HepG2 (cell line): ENCODE measurements at regions not wholly inside any gene's neighbourhood (a gene's known extent, or its start where the extent isn't known, plus 50 kb on each side); places are given as distances from the start of the nearest gene placed in this dataset.

Source experiments
- ATAC-seq: fragments of 200-7000 bp; cut with Tn5 transposase; 3 replicates; pipeline ENCODE4 v1.9.1; 2020; ENCODE audit warnings: mild to moderate bottlenecking, moderate library complexity
- BruUV-seq: library from RNA; stranded (reverse); fragments of 400-500 nt; replicated peaks from 2 replicates; lab custom pipeline; 2021; lab: Mats Ljungman, UMichigan
- CTCF ChIA-PET: fragments of 300-600 bp; formaldehyde crosslinking; extraction: SDS; loops from one replicate; lab custom pipeline; 2021; ENCODE audit warnings: low total read pairs, inconsistent platforms, low intra/inter-chr PET ratio; lab: Yijun Ruan, JAX
- POLR2A ChIA-PET: fragments of 350-600 bp; sonication (Branson Sonifier 250); formaldehyde crosslinking; loops from one replicate; lab custom pipeline; 2020; ENCODE audit warnings: antibody characterized with exemption, inconsistent platforms; lab: Yijun Ruan, JAX
- DNase-seq: peaks from one replicate; pipeline ENCODE4 v3.0.0-alpha.2; 2015; ENCODE audit warnings: low spot score
- FAIRE-seq: peaks from 3 replicates; lab custom pipeline; 2011; peaks lifted over from hg19 to GRCh38; lab: Jason Lieb, UNC
- H2AFZ ChIP-seq: one replicate; pipeline ENCODE4 v1.6.1; 2011; ENCODE audit warnings: low read length, inconsistent platforms
- H3K27ac ChIP-seq: fragments of 300-600 bp; 3 replicates; pipeline ENCODE4 v1.8.0; 2011; ENCODE audit warnings: mixed run types, mild to moderate bottlenecking, mixed read lengths, low read length, inconsistent platforms; ENCODE audit not compliant: insufficient read depth; ENCODE audit errors: extremely low read length
- H3K27me3 ChIP-seq, 2 experiments: fragments of 200-600 bp in 1 of 2; 2 replicates in 1 of 2; 3 replicates in 1 of 2; pipeline versions ENCODE4 v1.6.0 to v1.8.0; 2011; ENCODE audit warnings: low read length in 2 of 2, mild to moderate bottlenecking in 2 of 2, moderate library complexity in 2 of 2, inconsistent platforms in 1 of 2; ENCODE audit not compliant: insufficient read depth in 2 of 2, control insufficient read depth in 1 of 2
- H3K36me3 ChIP-seq, 2 experiments: fragments of 200-600 bp in 1 of 2; replicated peaks in 1 of 2; 2 replicates in 1 of 2; 3 replicates in 1 of 2; pipeline versions ENCODE4 v1.5.1 to v1.8.0; 2011; ENCODE audit warnings: low read length in 2 of 2, inconsistent platforms in 1 of 2; ENCODE audit not compliant: insufficient read depth in 2 of 2, control insufficient read depth in 1 of 2
- H3K4me1 ChIP-seq: 2 replicates; pipeline ENCODE4 v1.5.1; 2012; ENCODE audit warnings: low read length, inconsistent platforms; ENCODE audit not compliant: insufficient read depth
- H3K4me2 ChIP-seq: 2 replicates; pipeline ENCODE4 v1.6.0; 2011; ENCODE audit warnings: low read depth, low read length, inconsistent platforms
- H3K4me3 ChIP-seq, 3 experiments: fragments of 200-600 bp in 1 of 3; sonication (generic), shearing (Covaris generic) in 1 of 3; replicated peaks in 1 of 3; 2 replicates each; pipeline ENCODE4 v1.5.1; 2011 to 2016; ENCODE audit warnings: low read length in 3 of 3, inconsistent platforms in 2 of 3, low read depth in 2 of 3, mild to moderate bottlenecking in 2 of 3, control low read depth in 1 of 3, mixed read lengths in 1 of 3; ENCODE audit not compliant: insufficient read depth in 1 of 3
- H3K79me2 ChIP-seq: one replicate; pipeline ENCODE4 v1.6.1; 2011; ENCODE audit warnings: low read length, inconsistent platforms; ENCODE audit not compliant: insufficient read depth
- H3K9ac ChIP-seq: 2 replicates; pipeline ENCODE4 v1.6.0; 2011; ENCODE audit warnings: mild to moderate bottlenecking, low read depth, low read length, inconsistent platforms; ENCODE audit not compliant: insufficient read depth
- H3K9me3 ChIP-seq: 2 replicates; pipeline ENCODE4 v1.5.1; 2012; ENCODE audit warnings: mild to moderate bottlenecking, low read length
- H4K20me1 ChIP-seq: 2 replicates; pipeline ENCODE4 v1.6.0; 2011; ENCODE audit warnings: inconsistent platforms, mild to moderate bottlenecking, low read length, moderate library complexity; ENCODE audit not compliant: insufficient read depth
- CBX2 ChIP-seq, 2 experiments: fragments of 200-600 bp in 1 of 2; sonication (generic); formaldehyde crosslinking in 1 of 2; IDR thresholded peaks; 2 replicates each; pipeline versions ENCODE4 v1.7.0 to v1.8.1; 2018 to 2022; ENCODE audit warnings: low read depth in 2 of 2, low read length in 1 of 2, mild to moderate bottlenecking in 1 of 2, missing genetic modification reagents in 1 of 2
- HNF1B ChIP-seq: sonication (generic); formaldehyde crosslinking; IDR thresholded peaks from 2 replicates; pipeline ENCODE4 v1.5.1; 2020; ENCODE audit warnings: mild to moderate bottlenecking, moderate library complexity, missing genetic modification reagents
- KLF12 ChIP-seq: sonication (generic); formaldehyde crosslinking; IDR thresholded peaks from 2 replicates; pipeline ENCODE4 v1.4.0; 2020; ENCODE audit warnings: missing genetic modification reagents, borderline replicate concordance
- KMT2A ChIP-seq: sonication (generic); formaldehyde crosslinking; IDR thresholded peaks from 2 replicates; pipeline ENCODE4 v1.4.0; 2020; ENCODE audit warnings: missing genetic modification reagents
- MED13 ChIP-seq: sonication (generic); formaldehyde crosslinking; IDR thresholded peaks from 2 replicates; pipeline ENCODE4 v1.5.0; 2020; ENCODE audit warnings: missing genetic modification reagents
- REL ChIP-seq: sonication (generic); formaldehyde crosslinking; conservative IDR thresholded peaks from 2 replicates; pipeline ENCODE4 v1.8.0; 2022; ENCODE audit warnings: mild to moderate bottlenecking, missing genetic modification reagents, moderate library complexity
- SIX4 ChIP-seq: sonication (generic); formaldehyde crosslinking; IDR thresholded peaks from 2 replicates; pipeline ENCODE4 v1.4.0; 2020; ENCODE audit warnings: missing genetic modification reagents
- TGIF2 ChIP-seq: IDR thresholded peaks from 2 replicates; pipeline ENCODE4 v1.6.1; 2016; ENCODE audit warnings: control low read depth, missing compliant biosample characterization
- U2AF2 ChIP-seq: fragments of 200-400 bp; formaldehyde crosslinking; IDR thresholded peaks from 2 replicates; pipeline ENCODE4 v1.6.1; 2017; ENCODE audit warnings: low read depth, mild to moderate bottlenecking, low read length
- WIZ ChIP-seq: sonication (generic); formaldehyde crosslinking; IDR thresholded peaks from 2 replicates; pipeline ENCODE4 v1.5.1; 2020; ENCODE audit warnings: mild to moderate bottlenecking, missing genetic modification reagents
- XBP1 ChIP-seq: sonication (generic); formaldehyde crosslinking; IDR thresholded peaks from 2 replicates; pipeline ENCODE4 v1.5.0; 2020; ENCODE audit warnings: missing genetic modification reagents
- ZC3H13 ChIP-seq: sonication (generic); formaldehyde crosslinking; IDR thresholded peaks from 2 replicates; pipeline ENCODE4 v1.8.1; 2023; ENCODE audit warnings: mild to moderate bottlenecking, missing genetic modification reagents, moderate library complexity
- ZFAT ChIP-seq: sonication (generic); formaldehyde crosslinking; conservative IDR thresholded peaks from 2 replicates; pipeline ENCODE4 v1.8.1; 2023; ENCODE audit warnings: missing genetic modification reagents, inconsistent platforms
- ZNF335 ChIP-seq: sonication (generic); formaldehyde crosslinking; IDR thresholded peaks from 2 replicates; pipeline ENCODE4 v1.4.0; 2020; ENCODE audit warnings: missing genetic modification reagents
- ZNF589 ChIP-seq: sonication (generic); formaldehyde crosslinking; conservative IDR thresholded peaks from 2 replicates; pipeline ENCODE4 v1.8.0; 2022; ENCODE audit warnings: mild to moderate bottlenecking, moderate library complexity, missing genetic modification reagents
- ZNF629 ChIP-seq: sonication (generic); formaldehyde crosslinking; conservative IDR thresholded peaks from 2 replicates; pipeline ENCODE4 v1.5.0; 2020; ENCODE audit warnings: missing genetic modification reagents
- ZNF740 ChIP-seq: sonication (generic); formaldehyde crosslinking; IDR thresholded peaks from 2 replicates; pipeline ENCODE4 v1.4.0; 2020; ENCODE audit warnings: missing genetic modification reagents
- WGBS: methylation state at CpG from one replicate; pipeline ENCODE4 v1.1.6; 2017; ENCODE audit warnings: low lambda C conversion rate; 5-methylcytosine and 5-hydroxymethylcytosine counted together
- in situ Hi-C: cut with HindIII; loops from 2 replicates; pipeline ENCODE4 v1.10.0; 2017; ENCODE audit warnings: low pct_unique_long_range_greater_than_20kb; ENCODE audit not compliant: extremely low pct_ligation_motif_present
- intact Hi-C: fragments of 100-400 bp; cut with micrococcal nuclease; formaldehyde crosslinking; loops from one replicate; pipeline ENCODE4 v1.10.0; 2022; ENCODE audit not compliant: unreplicated experiment
- TF ChIP-seq, protein P1 (sequence below): sonication (generic); formaldehyde crosslinking; IDR thresholded peaks from 2 replicates; pipeline ENCODE4 v1.5.0; 2020; ENCODE audit warnings: mild to moderate bottlenecking, missing genetic modification reagents, borderline replicate concordance

DNA sequence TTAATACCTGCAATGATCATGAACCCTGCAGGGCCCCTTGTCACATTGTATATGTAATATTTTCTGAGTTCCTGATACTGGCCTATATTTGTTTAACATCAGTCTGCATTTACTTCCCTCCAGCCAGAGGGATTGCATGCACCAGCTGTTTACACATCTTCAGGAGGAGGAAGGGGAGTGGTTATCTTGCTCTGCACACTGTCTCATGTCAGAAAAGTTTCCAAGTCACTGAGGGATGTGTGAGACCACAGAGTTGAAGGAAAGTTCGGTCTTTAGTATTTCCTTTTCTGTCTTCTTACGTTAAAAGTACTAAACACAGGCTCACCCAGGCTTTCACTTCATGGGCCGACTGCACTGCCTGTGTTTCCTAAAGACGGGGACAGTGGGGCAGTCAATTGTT is 574.1 kb downstream of the LMO4 start:
- H3K27me3 ChIP-seq, result no peaks in the 10 kb centered on the region; a peak in 1 of 5 replicates
- no peak overlapping the region for H2AFZ ChIP-seq
- no peaks in the 10 kb centered on the region for H3K36me3 ChIP-seq
- intact Hi-C loops, result no loop called here
- H3K79me2 ChIP-seq, result no peaks in the 10 kb centered on the region
- DNase-seq (no peak), ATAC-seq (no peak), FAIRE-seq (no peak)
- no TSS peak for BruUV-seq
- no peaks in the 10 kb centered on the region for H3K4me1 ChIP-seq
- WGBS, result 45% methylated on average over 4 of the region's 4 CpGs
- no peaks in the 10 kb centered on the region for H4K20me1 ChIP-seq
- in situ Hi-C loops, result no loop called here
- no peaks in the 10 kb centered on the region for H3K9me3 ChIP-seq
- POLR2A ChIA-PET, result no interaction called here
- H3K4me2 ChIP-seq, result no peak overlapping the region
- H3K9ac ChIP-seq, result no peak overlapping the region
- H3K27ac ChIP-seq, result no peak overlapping the region
- H3K4me3 ChIP-seq, result no peak overlapping the region
- CTCF ChIA-PET, result no interaction called here
- TF ChIP-seq TGIF2 (CRISPR knock-in tag) (no peak), ZFAT (CRISPR knock-in tag) (no peak), WIZ (no peak), ZNF629 (no peak), SIX4 (no peak), KLF12 (no peak), MED13 (CRISPR knock-in tag) (no peak), ZNF589 (no peak), XBP1 (CRISPR knock-in tag) (no peak), HNF1B (no peak), KMT2A (CRISPR knock-in tag) (no peak), ZC3H13 (no peak), ZNF335 (CRISPR knock-in tag) (no peak), U2AF2 (no peak), ZNF740 (CRISPR knock-in tag) (no peak), REL (no peak), CBX2 (IDR thresholded peaks at IDR 0.05; ENCODE audit: low read depth, low read length) (no peak), CBX2 (CRISPR knock-in tag; IDR thresholded peaks at IDR 0.05; ENCODE audit: low read depth) (no peak)
- TF ChIP-seq, protein P1, sequence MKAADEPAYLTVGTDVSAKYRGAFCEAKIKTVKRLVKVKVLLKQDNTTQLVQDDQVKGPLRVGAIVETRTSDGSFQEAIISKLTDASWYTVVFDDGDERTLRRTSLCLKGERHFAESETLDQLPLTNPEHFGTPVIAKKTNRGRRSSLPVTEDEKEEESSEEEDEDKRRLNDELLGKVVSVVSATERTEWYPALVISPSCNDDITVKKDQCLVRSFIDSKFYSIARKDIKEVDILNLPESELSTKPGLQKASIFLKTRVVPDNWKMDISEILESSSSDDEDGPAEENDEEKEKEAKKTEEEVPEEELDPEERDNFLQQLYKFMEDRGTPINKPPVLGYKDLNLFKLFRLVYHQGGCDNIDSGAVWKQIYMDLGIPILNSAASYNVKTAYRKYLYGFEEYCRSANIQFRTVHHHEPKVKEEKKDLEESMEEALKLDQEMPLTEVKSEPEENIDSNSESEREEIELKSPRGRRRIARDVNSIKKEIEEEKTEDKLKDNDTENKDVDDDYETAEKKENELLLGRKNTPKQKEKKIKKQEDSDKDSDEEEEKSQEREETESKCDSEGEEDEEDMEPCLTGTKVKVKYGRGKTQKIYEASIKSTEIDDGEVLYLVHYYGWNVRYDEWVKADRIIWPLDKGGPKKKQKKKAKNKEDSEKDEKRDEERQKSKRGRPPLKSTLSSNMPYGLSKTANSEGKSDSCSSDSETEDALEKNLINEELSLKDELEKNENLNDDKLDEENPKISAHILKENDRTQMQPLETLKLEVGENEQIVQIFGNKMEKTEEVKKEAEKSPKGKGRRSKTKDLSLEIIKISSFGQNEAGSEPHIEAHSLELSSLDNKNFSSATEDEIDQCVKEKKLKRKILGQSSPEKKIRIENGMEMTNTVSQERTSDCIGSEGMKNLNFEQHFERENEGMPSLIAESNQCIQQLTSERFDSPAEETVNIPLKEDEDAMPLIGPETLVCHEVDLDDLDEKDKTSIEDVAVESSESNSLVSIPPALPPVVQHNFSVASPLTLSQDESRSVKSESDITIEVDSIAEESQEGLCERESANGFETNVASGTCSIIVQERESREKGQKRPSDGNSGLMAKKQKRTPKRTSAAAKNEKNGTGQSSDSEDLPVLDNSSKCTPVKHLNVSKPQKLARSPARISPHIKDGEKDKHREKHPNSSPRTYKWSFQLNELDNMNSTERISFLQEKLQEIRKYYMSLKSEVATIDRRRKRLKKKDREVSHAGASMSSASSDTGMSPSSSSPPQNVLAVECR (CRISPR knock-in tag), result no peak
